Body of pancreas (tissue), 4 donors: ENCODE measurements at regions not wholly inside any gene's neighbourhood (a gene's known extent, or its start where the extent isn't known, plus 50 kb on each side); places are given as distances from the start of the nearest gene placed in this dataset.
"Not testable (repeated sequence)": the region's sequence is repeated elsewhere in the genome, so short reads cannot be mapped to it uniquely, and the experiment has no call there.

Experiments
- CTCF ChIP-seq, 7 experiments: fragments of 450-650 bp in 4 of 7; fragments of 200-600 bp in 3 of 7; sonication (generic) in 3 of 7; IDR thresholded peaks; one replicate each; pipeline ENCODE4 v1.5.1; 2016 to 2019; ENCODE audit warnings: antibody characterized with exemption in 7 of 7
- POLR2A ChIP-seq, 3 donors: fragments of 450-650 bp; IDR thresholded peaks; one replicate each; pipeline ENCODE4 v1.6.1; 2016; ENCODE audit warnings: antibody characterized with exemption in 3 of 3, mild to moderate bottlenecking in 2 of 3

- not testable (repeated sequence) for TF ChIP-seq CTCF, POLR2A (IDR thresholded peaks at IDR 0.05)
These were observed 780.6 kb downstream of the SLITRK1 start for GRCh38 chr13:83101574-83102247.
